Duodenal mucosa (tissue), 2 donors: ENCODE measurements at regions not wholly inside any gene's neighbourhood (a gene's known extent, or its start where the extent isn't known, plus 50 kb on each side); places are given as distances from the start of the nearest gene placed in this dataset.

ENCODE experiments used
- H3K27ac ChIP-seq: one replicate; pipeline ENCODE4 v1.7.0; 2013; ENCODE audit warnings: low read depth, low read length
- H3K27me3 ChIP-seq, 2 donors: one replicate each; pipeline ENCODE4 v1.7.0; 2013; ENCODE audit warnings: low read length in 2 of 2, control low read depth in 1 of 2; ENCODE audit not compliant: insufficient read depth in 2 of 2, control insufficient read depth in 1 of 2
- H3K36me3 ChIP-seq, 2 donors: one replicate each; pipeline ENCODE4 v1.7.0; 2013; ENCODE audit warnings: low read length in 2 of 2, control low read depth in 1 of 2; ENCODE audit not compliant: insufficient read depth in 2 of 2, control insufficient read depth in 1 of 2
- H3K4me1 ChIP-seq, 2 donors: one replicate each; pipeline ENCODE4 v1.7.0; 2013; ENCODE audit warnings: low read length in 2 of 2, control low read depth in 1 of 2; ENCODE audit not compliant: insufficient read depth in 2 of 2, control insufficient read depth in 1 of 2
- H3K4me3 ChIP-seq, 2 donors: one replicate each; pipeline ENCODE4 v1.7.0; 2013; ENCODE audit warnings: low read length in 2 of 2, low read depth in 1 of 2
- H3K9ac ChIP-seq, 2 donors: one replicate each; pipeline ENCODE4 v1.7.0; 2013; ENCODE audit warnings: low read length in 2 of 2, low read depth in 1 of 2
- H3K9me3 ChIP-seq, 2 donors: one replicate each; pipeline ENCODE4 v1.7.0; 2013; ENCODE audit warnings: low read length in 2 of 2, control low read depth in 1 of 2; ENCODE audit not compliant: control insufficient read depth in 1 of 2

DNA sequence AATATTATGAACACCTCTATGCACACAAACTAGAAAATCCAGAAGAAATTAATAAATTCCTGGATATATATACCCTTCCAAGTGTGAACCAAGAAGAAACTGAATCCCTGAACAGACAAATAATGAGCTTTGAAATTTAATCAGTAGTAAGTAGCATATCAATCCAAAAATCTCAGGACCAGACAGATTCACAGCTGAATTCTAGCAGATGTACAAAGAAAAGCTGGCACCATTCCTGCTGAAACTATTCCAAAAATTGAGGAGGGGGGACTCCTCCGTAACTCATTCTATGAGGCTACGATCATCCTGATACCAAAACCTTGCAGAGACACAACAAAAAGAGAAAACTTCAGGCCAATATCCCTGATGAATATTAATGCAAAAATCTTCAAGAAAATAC, 67.0 kb upstream of the PDE7B start:
- no peaks in the 10 kb centered on the region for H3K27me3 ChIP-seq
- no peak overlapping the region for H3K4me3 ChIP-seq
- no peaks in the 10 kb centered on the region for H3K36me3 ChIP-seq
- H3K4me1 ChIP-seq = no peaks in the 10 kb centered on the region
- H3K27ac ChIP-seq = no peak overlapping the region
- H3K9me3 ChIP-seq = no peaks in the 10 kb centered on the region
- no peak overlapping the region for H3K9ac ChIP-seq

- Histone ChIP-seq H3K36me3 (no peaks in the 10 kb centered on the region), H3K4me1 (no peaks in the 10 kb centered on the region), H3K27ac (no peak overlapping the region), H3K9me3 (no peaks in the 10 kb centered on the region), H3K4me3 (no peak overlapping the region), H3K9ac (no peak overlapping the region), H3K27me3 (no peaks in the 10 kb centered on the region)
Observed at GRCh38 chr6:135789375-135790050, 62.0 kb upstream of the PDE7B start.

GRCh38 chr6:135791441-135791840, 60.1 kb upstream of the PDE7B start:
- no peak overlapping the region for H3K4me3 ChIP-seq
- H3K4me1 ChIP-seq = no peaks in the 10 kb centered on the region
- no peaks in the 10 kb centered on the region for H3K27me3 ChIP-seq
- no peaks in the 10 kb centered on the region for H3K36me3 ChIP-seq
- H3K9me3 ChIP-seq = no peaks in the 10 kb centered on the region
- H3K27ac ChIP-seq = no peak overlapping the region
- no peak overlapping the region for H3K9ac ChIP-seq

GRCh38 chr6:135796643-135797305, 54.7 kb upstream of the PDE7B start:
- H3K9ac ChIP-seq = no peak overlapping the region
- no peak overlapping the region for H3K4me3 ChIP-seq
- H3K27me3 ChIP-seq = no peaks in the 10 kb centered on the region
- H3K4me1 ChIP-seq = no peaks in the 10 kb centered on the region
- no peaks in the 10 kb centered on the region for H3K36me3 ChIP-seq
- H3K9me3 ChIP-seq = no peaks in the 10 kb centered on the region
- H3K27ac ChIP-seq = no peak overlapping the region

DNA sequence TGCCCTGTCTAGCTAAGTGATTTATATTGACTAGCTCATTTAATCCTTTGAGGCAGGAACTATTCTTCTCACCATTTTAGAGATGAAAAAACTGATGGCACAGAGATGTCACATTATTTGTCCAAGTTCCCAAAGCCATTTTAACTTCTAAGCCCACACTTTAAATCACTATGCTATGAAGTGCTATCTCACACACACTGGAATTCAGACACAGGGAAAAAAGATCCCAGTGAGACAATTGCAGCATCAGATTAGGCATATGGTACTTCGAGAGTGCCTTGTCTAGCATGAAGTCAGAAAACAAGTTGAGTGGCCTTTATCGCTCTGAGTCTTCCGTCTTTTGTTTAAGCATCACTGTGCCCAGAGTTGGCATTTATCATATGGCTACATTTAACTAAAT, 54.1 kb upstream of the PDE7B start:
- H3K4me1 ChIP-seq = no peaks in the 10 kb centered on the region
- no peak overlapping the region for H3K4me3 ChIP-seq
- H3K9ac ChIP-seq = no peak overlapping the region
- H3K36me3 ChIP-seq = no peaks in the 10 kb centered on the region
- H3K9me3 ChIP-seq = no peaks in the 10 kb centered on the region
- no peak overlapping the region for H3K27ac ChIP-seq
- H3K27me3 ChIP-seq = no peaks in the 10 kb centered on the region

DNA sequence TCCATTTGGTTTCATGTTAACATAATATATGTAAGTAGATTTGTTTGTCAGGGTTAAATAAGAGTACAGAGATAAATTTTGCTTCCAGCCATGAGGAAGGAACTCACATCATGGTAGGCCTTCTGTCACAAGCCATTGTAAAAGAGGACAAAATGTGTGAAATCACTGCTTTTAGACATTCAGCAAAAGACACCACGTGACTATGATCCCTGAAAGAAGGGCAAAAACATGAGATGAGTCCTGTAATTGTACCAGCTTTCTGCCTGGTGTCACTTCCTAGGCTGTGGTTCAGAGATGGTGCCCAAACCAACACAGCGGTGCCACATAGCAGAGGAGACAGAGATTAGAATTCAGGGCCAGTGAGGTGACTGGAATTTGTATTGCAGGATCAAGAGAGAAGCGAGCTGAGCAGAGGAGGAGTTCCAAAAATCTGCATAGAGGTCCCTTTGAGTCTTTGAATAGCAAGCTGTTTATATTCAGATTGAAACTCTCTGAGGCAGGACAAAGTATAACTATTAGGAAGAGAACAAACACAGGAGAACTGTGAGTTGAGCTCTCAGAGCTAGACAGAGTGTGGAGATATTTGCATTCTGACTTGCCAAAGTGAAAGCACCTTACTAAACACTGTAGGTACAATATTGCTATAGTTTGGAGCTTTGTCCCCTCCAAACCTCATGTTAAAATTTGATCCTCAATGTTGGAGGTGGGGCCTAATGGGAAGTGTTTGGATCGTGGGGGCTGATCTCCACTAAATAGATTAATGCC, 52.6 kb upstream of the PDE7B start:
- Histone ChIP-seq H3K27ac (no peak overlapping the region), H3K9me3 (no peaks in the 10 kb centered on the region), H3K27me3 (no peaks in the 10 kb centered on the region), H3K36me3 (no peaks in the 10 kb centered on the region), H3K4me1 (no peaks in the 10 kb centered on the region), H3K9ac (no peak overlapping the region), H3K4me3 (no peak overlapping the region)
